ENCODE measurements at regions not wholly inside any gene's neighbourhood (a gene's known extent, or its start where the extent isn't known, plus 50 kb on each side); places are given as distances from the start of the nearest gene placed in this dataset.
"Not testable (repeated sequence)": the region's sequence is repeated elsewhere in the genome, so short reads cannot be mapped to it uniquely, and the experiment has no call there.

- ChIA-PET POLR2A (no interaction called here), CTCF (no interaction called here)
- Mint-ChIP-seq H3K9me3 (peaks cover 6% of the 10 kb centered on the region), H3K4me1 (ENCODE audit: low read depth) (no peaks in the 10 kb centered on the region), H3K27ac (no peak overlapping the region), H3K36me3 (no peaks in the 10 kb centered on the region), H3K4me3 (no peak overlapping the region), H3K27me3 (no peaks in the 10 kb centered on the region)
- DNase-seq = no peak
- intact Hi-C loops (cut with micrococcal nuclease) = no loop called here
Measured at GRCh38 chr9:102253099-102253498, 514.7 kb upstream of the GRIN3A start.

DNA sequence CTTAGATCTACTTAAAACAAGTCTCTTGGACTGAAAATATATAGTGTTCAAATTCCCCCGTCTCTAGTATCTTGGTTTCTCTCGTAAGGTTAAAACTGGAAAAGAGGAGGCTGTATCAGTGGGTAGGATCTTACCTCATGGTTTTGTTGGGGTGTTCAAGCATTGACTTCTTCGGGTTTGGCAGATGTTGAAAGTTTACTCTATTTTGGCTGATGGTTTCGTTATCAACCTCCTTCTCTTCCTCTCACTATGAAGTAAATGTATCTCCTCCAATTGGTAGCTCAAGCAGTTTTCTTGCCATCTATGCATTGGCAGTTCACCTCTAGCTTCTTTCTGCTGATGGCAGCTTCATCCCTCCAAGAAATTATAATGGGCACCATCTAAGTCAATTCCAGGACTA is 506.5 kb upstream of the GRIN3A start:
- peaks cover 2% of the 10 kb centered on the region for H3K9me3 Mint-ChIP-seq
- no peaks in the 10 kb centered on the region for H3K36me3 Mint-ChIP-seq
- H3K27ac Mint-ChIP-seq = no peak overlapping the region
- ChIA-PET POLR2A (no interaction called here), CTCF (no interaction called here)
- no peak overlapping the region for H3K4me3 Mint-ChIP-seq
- no peak for DNase-seq
- H3K27me3 Mint-ChIP-seq = no peaks in the 10 kb centered on the region
- intact Hi-C loops (cut with micrococcal nuclease) = no loop called here
- H3K4me1 Mint-ChIP-seq (ENCODE audit: low read depth) = no peaks in the 10 kb centered on the region

GRCh38 chr9:102237520-102237919 is 499.1 kb upstream of the GRIN3A start:
- intact Hi-C loops (cut with micrococcal nuclease) = no loop called here
- H3K4me1 Mint-ChIP-seq (ENCODE audit: low read depth) = no peaks in the 10 kb centered on the region
- DNase-seq = no peak
- ChIA-PET POLR2A (no interaction called here), CTCF (no interaction called here)
- no peak overlapping the region for H3K4me3 Mint-ChIP-seq
- no peak overlapping the region for H3K27ac Mint-ChIP-seq
- no peaks in the 10 kb centered on the region for H3K9me3 Mint-ChIP-seq
- H3K36me3 Mint-ChIP-seq = no peaks in the 10 kb centered on the region
- H3K27me3 Mint-ChIP-seq = no peaks in the 10 kb centered on the region

DNA sequence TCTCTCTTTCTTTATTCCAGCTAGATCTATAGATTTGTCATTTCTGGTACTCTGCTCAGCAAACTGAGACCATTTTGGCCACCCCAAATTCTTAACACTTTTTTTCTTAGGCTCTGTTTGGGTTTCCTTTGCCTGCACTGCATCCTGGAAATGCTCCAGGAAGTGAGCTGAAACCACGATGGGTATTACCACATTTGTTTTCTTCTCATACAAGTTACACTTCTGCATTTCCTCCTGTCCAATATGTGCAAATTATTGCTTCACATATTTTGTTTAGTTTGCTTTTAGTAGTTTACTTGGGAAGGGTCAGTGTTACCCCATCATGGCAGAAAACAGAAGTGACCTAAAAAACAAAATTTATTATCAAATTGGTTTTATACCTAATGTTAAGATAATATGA is 498.6 kb upstream of the GRIN3A start:
- ChIA-PET POLR2A (no interaction called here), CTCF (no interaction called here)
- Mint-ChIP-seq H3K9me3 (no peaks in the 10 kb centered on the region), H3K27me3 (no peaks in the 10 kb centered on the region), H3K4me1 (ENCODE audit: low read depth) (no peaks in the 10 kb centered on the region), H3K27ac (no peak overlapping the region), H3K36me3 (no peaks in the 10 kb centered on the region), H3K4me3 (no peak overlapping the region)
- DNase-seq = no peak
- intact Hi-C loops (cut with micrococcal nuclease) = no loop called here

DNA sequence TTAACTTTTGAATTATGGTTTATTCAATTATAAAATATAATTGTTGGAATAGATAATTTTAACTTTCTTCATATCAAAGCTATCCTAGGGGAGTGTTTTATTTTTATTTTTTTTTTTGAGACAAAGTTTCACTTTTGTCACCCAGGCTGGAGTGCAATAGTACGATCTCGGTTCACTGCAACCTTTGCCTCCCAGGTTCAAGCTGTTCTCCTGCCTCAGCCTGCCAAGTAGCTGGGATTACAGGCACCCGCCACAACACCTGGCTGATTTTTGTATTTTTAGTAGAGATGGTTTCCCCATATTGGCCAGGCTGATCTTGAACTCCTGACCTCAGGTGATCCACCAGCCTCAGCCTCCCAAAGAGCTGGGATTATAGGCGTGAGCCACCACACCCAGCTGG is 489.0 kb upstream of the GRIN3A start:
- POLR2A ChIA-PET; intact Hi-C loops (cut with micrococcal nuclease); H3K4me3 Mint-ChIP-seq; DNase-seq; H3K27me3 Mint-ChIP-seq; H3K27ac Mint-ChIP-seq; CTCF ChIA-PET; H3K36me3 Mint-ChIP-seq; H3K4me1 Mint-ChIP-seq (ENCODE audit: low read depth); H3K9me3 Mint-ChIP-seq: not testable (repeated sequence)

DNA sequence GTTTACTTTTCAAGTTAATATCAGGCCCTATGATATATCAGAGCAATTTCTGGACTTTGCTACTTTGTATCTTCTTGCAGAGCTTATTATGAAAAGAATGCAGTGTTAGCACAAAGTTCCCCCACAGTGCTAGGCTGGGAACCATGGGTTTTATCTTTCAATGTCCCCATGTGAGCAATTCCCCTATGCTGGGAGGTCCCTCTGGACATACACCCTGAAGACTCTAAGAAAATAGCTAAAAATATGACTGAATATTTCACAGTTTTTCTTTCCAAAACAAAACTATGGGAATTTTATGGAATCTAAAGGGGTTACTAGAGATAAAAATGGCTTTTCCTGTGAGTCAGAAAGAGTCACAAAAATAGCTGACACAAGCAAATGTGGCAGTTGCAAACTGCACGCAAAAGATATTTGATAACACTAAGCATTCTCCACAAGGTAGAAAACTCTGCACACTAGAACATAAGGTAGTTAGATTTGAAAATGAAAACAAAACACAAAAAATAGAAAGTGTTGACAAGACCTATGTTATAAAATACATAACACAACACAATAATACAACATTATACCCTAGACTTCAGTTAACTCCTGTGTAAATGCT is 487.5 kb upstream of the GRIN3A start:
- Mint-ChIP-seq H3K4me1 (ENCODE audit: low read depth) (no peaks in the 10 kb centered on the region), H3K36me3 (no peaks in the 10 kb centered on the region), H3K4me3 (no peak overlapping the region), H3K27me3 (no peaks in the 10 kb centered on the region), H3K27ac (no peak overlapping the region), H3K9me3 (peaks cover 9% of the 10 kb centered on the region)
- POLR2A ChIA-PET = no interaction called here
- CTCF ChIA-PET = no interaction called here
- intact Hi-C loops (cut with micrococcal nuclease) = no loop called here
- no peak for DNase-seq

GRCh38 chr9:102223320-102224136 is 485.1 kb upstream of the GRIN3A start:
- intact Hi-C loops (cut with micrococcal nuclease); H3K4me3 Mint-ChIP-seq; DNase-seq; H3K9me3 Mint-ChIP-seq; CTCF ChIA-PET; POLR2A ChIA-PET; H3K27me3 Mint-ChIP-seq; H3K4me1 Mint-ChIP-seq (ENCODE audit: low read depth); H3K36me3 Mint-ChIP-seq; H3K27ac Mint-ChIP-seq: not testable (repeated sequence)

DNA sequence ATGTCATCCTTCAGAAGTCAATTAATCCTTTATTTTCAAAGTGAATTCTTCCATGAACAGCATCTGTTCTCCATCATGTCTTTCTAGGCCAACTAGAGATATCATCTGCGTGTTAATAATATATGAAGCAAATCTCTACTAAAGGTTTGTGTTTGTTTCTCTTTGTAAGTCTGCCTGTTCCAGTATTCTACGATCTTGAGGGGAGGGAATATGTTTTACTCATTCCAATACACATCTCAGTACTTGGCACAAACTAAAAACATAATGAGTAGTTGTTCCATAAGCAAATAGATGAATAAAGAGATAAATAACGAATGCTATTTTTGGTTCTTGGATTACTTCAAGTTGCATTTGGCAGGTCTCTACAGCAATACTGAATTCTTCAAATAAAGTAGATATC is 470.7 kb upstream of the GRIN3A start:
- Mint-ChIP-seq H3K27ac (no peak overlapping the region), H3K9me3 (peaks cover 5% of the 10 kb centered on the region), H3K4me3 (no peak overlapping the region), H3K36me3 (no peaks in the 10 kb centered on the region), H3K4me1 (ENCODE audit: low read depth) (no peaks in the 10 kb centered on the region), H3K27me3 (no peaks in the 10 kb centered on the region)
- ChIA-PET POLR2A (no interaction called here), CTCF (no interaction called here)
- no peak for DNase-seq
- intact Hi-C loops (cut with micrococcal nuclease) = no loop called here

- no peak overlapping the region for H3K4me3 Mint-ChIP-seq
- DNase-seq = no peak
- intact Hi-C loops (cut with micrococcal nuclease) = no loop called here
- no peaks in the 10 kb centered on the region for H3K27me3 Mint-ChIP-seq
- CTCF ChIA-PET = no interaction called here
- H3K36me3 Mint-ChIP-seq = no peaks in the 10 kb centered on the region
- no peaks in the 10 kb centered on the region for H3K9me3 Mint-ChIP-seq
- POLR2A ChIA-PET = no interaction called here
- H3K27ac Mint-ChIP-seq = no peak overlapping the region
- H3K4me1 Mint-ChIP-seq (ENCODE audit: low read depth) = no peaks in the 10 kb centered on the region
Measured at GRCh38 chr9:102206432-102206831, 468.0 kb upstream of the GRIN3A start.

GRCh38 chr9:102205251-102205650 is 466.8 kb upstream of the GRIN3A start:
- Mint-ChIP-seq H3K4me3 (no peak overlapping the region), H3K27me3 (no peaks in the 10 kb centered on the region), H3K36me3 (no peaks in the 10 kb centered on the region), H3K27ac (no peak overlapping the region), H3K4me1 (ENCODE audit: low read depth) (no peaks in the 10 kb centered on the region), H3K9me3 (peaks cover 4% of the 10 kb centered on the region)
- CTCF ChIA-PET = no interaction called here
- intact Hi-C loops (cut with micrococcal nuclease) = no loop called here
- POLR2A ChIA-PET = no interaction called here
- DNase-seq = no peak

DNA sequence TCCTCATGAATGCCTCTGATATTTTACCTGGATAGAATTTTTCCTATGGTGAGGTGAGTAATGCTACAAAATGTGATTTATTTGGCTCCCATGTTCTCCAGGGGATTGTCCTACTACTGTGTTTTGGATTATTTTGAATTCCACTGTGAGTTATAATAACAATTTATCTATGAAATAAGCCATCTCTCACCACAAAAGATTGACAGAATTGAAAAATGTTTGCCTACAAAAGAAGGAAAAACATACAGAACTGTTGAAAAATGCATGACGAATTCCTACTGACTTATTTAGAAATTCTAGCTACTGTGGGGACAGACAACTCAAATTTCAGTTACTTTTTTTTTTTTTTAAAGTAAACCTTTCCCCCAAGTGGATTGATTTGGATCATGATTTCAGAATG is 463.7 kb upstream of the GRIN3A start:
- H3K9me3 Mint-ChIP-seq = peaks cover 4% of the 10 kb centered on the region
- DNase-seq = no peak
- H3K36me3 Mint-ChIP-seq = no peaks in the 10 kb centered on the region
- intact Hi-C loops (cut with micrococcal nuclease) = no loop called here
- H3K4me3 Mint-ChIP-seq = no peak overlapping the region
- no peaks in the 10 kb centered on the region for H3K4me1 Mint-ChIP-seq (ENCODE audit: low read depth)
- ChIA-PET POLR2A (no interaction called here), CTCF (no interaction called here)
- no peak overlapping the region for H3K27ac Mint-ChIP-seq
- no peaks in the 10 kb centered on the region for H3K27me3 Mint-ChIP-seq

DNA sequence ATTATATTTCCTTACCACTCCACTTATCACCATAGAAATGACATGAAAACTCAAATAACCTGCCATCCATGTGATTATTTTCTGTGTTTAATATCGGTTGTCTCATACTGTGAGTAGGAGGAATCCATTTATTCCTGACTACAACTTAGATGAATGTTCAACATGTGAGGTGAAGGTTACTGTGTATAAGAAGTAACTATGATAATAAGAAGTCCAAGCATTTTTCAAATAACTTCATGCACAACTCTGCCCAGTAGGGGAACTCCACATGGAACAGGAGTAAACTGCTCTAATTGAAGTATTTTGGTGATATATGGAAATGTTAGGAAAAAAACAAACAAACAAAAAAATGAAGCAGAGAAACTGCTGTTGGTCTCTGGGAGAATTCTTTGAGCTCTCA is 447.5 kb upstream of the GRIN3A start:
- intact Hi-C loops (cut with micrococcal nuclease) = no loop called here
- H3K9me3 Mint-ChIP-seq = peaks cover 1% of the 10 kb centered on the region
- H3K27ac Mint-ChIP-seq = no peak overlapping the region
- no peak for DNase-seq
- no peaks in the 10 kb centered on the region for H3K27me3 Mint-ChIP-seq
- POLR2A ChIA-PET = no interaction called here
- no peak overlapping the region for H3K4me3 Mint-ChIP-seq
- no peaks in the 10 kb centered on the region for H3K4me1 Mint-ChIP-seq (ENCODE audit: low read depth)
- CTCF ChIA-PET = no interaction called here
- no peaks in the 10 kb centered on the region for H3K36me3 Mint-ChIP-seq

- Mint-ChIP-seq H3K4me1 (ENCODE audit: low read depth) (no peaks in the 10 kb centered on the region), H3K4me3 (no peak overlapping the region), H3K27ac (no peak overlapping the region), H3K27me3 (no peaks in the 10 kb centered on the region), H3K9me3 (peaks cover 4% of the 10 kb centered on the region), H3K36me3 (no peaks in the 10 kb centered on the region)
- ChIA-PET POLR2A (no interaction called here), CTCF (no interaction called here)
- no peak for DNase-seq
- intact Hi-C loops (cut with micrococcal nuclease) = no loop called here
Measured at GRCh38 chr9:102185371-102185770, 446.9 kb upstream of the GRIN3A start.
